CD4-positive, CD25-positive, alpha-beta regulatory T cell (primary cell): ENCODE measurements at regions not wholly inside any gene's neighbourhood (a gene's known extent, or its start where the extent isn't known, plus 50 kb on each side); places are given as distances from the start of the nearest gene placed in this dataset.
A peak's percentile ranks its signal among the peaks of the same experiment; 100 is the strongest.

Experiments
- ATAC-seq, 2 donors: fragments of 150-1000 bp; cut with Tn5 transposase; one replicate each; pipeline ENCODE4 v1.10.0; 2021; ENCODE audit warnings: low read depth in 2 of 2, moderate number of reproducible peaks in 2 of 2, moderate library complexity in 1 of 2
- DNase-seq, 3 donors: peaks; one replicate each; pipeline versions ENCODE4 v3.0.0 to v3.0.0-alpha.2; 2012 to 2022; ENCODE audit warnings: mixed read lengths in 1 of 3
- H3K27ac ChIP-seq: one replicate; pipeline ENCODE4 v1.7.0; 2013; ENCODE audit warnings: mild to moderate bottlenecking, low read length; ENCODE audit not compliant: insufficient read depth, poor library complexity, severe bottlenecking
- H3K27me3 ChIP-seq: one replicate; pipeline ENCODE4 v1.7.0; 2013; ENCODE audit warnings: low read length; ENCODE audit not compliant: control insufficient read depth, insufficient read depth
- H3K36me3 ChIP-seq: one replicate; pipeline ENCODE4 v1.7.0; 2013; ENCODE audit warnings: mild to moderate bottlenecking, low read length, moderate library complexity; ENCODE audit not compliant: control insufficient read depth, insufficient read depth
- H3K4me1 ChIP-seq: 2 replicates; pipeline ENCODE4 v1.7.0; 2013; ENCODE audit warnings: mild to moderate bottlenecking, low read length; ENCODE audit not compliant: insufficient read depth, control insufficient read depth, poor library complexity, severe bottlenecking
- H3K4me3 ChIP-seq: one replicate; pipeline ENCODE4 v1.7.0; 2013; ENCODE audit warnings: low read depth, mild to moderate bottlenecking, low read length, moderate library complexity
- H3K9me3 ChIP-seq, 2 experiments: 1 replicate in 1 of 2; 2 replicates in 1 of 2; pipeline ENCODE4 v1.7.0; 2013; ENCODE audit warnings: low read length in 2 of 2, mild to moderate bottlenecking in 1 of 2, moderate library complexity in 1 of 2; ENCODE audit not compliant: control insufficient read depth in 2 of 2
- H3K27ac Mint-ChIP-seq, 3 donors: one replicate each; pipeline ENCODE4 v1.8.0; 2020 to 2022; ENCODE audit warnings: mild to moderate bottlenecking in 3 of 3, mixed read lengths in 3 of 3, moderate library complexity in 2 of 3
- H3K27me3 Mint-ChIP-seq: one replicate; pipeline ENCODE4 v1.8.0; 2022; ENCODE audit warnings: mild to moderate bottlenecking, mixed read lengths
- H3K36me3 Mint-ChIP-seq: one replicate; pipeline ENCODE4 v1.8.0; 2020; ENCODE audit warnings: mixed read lengths
- H3K4me1 Mint-ChIP-seq, 4 donors: one replicate each; pipeline ENCODE4 v1.8.0; 2020 to 2022; ENCODE audit warnings: mixed read lengths in 4 of 4, mild to moderate bottlenecking in 1 of 4
- H3K4me3 Mint-ChIP-seq, 4 donors: one replicate each; pipeline ENCODE4 v1.8.0; 2020 to 2022; ENCODE audit warnings: mild to moderate bottlenecking in 4 of 4, mixed read lengths in 4 of 4, moderate library complexity in 3 of 4
- H3K9me3 Mint-ChIP-seq, 7 donors: one replicate each; pipeline ENCODE4 v1.8.0; 2020 to 2022; ENCODE audit warnings: mixed read lengths in 7 of 7, mild to moderate bottlenecking in 3 of 7, moderate library complexity in 2 of 7

- DNase-seq: no peak
- Histone ChIP-seq H3K27me3 (no peaks in the 10 kb centered on the region), H3K27ac (no peak overlapping the region), H3K9me3 (no peaks in the 10 kb centered on the region), H3K36me3 (no peaks in the 10 kb centered on the region), H3K4me1 (no peaks in the 10 kb centered on the region), H3K4me3 (no peak overlapping the region)
- Mint-ChIP-seq H3K36me3 (no peaks in the 10 kb centered on the region), H3K27ac (peak overlapping the region in 1 of 3 donors; percentile 52), H3K27me3 (no peaks in the 10 kb centered on the region), H3K4me1 (no peaks in the 10 kb centered on the region), H3K9me3 (peaks cover 0 to 30% (median 7%) of the 10 kb centered on the region in 7 donors), H3K4me3 (no peak overlapping the region)
- ATAC-seq: no peak
These were observed 1022.9 kb downstream of the LRFN5 start for GRCh38 chr14:42629553-42629952.

- no peak for DNase-seq
- Histone ChIP-seq H3K36me3 (no peaks in the 10 kb centered on the region), H3K27me3 (no peaks in the 10 kb centered on the region), H3K27ac (no peak overlapping the region), H3K4me3 (no peak overlapping the region), H3K4me1 (no peaks in the 10 kb centered on the region), H3K9me3 (peaks cover 0 to 3% of the 10 kb centered on the region in 2 experiments)
- Mint-ChIP-seq H3K27ac (no peak overlapping the region), H3K9me3 (peaks cover 0 to 26% (median 7%) of the 10 kb centered on the region in 7 donors), H3K4me1 (no peaks in the 10 kb centered on the region), H3K27me3 (no peaks in the 10 kb centered on the region), H3K36me3 (no peaks in the 10 kb centered on the region), H3K4me3 (no peak overlapping the region)
- ATAC-seq: no peak
These were observed 1021.9 kb downstream of the LRFN5 start for GRCh38 chr14:42628602-42629001.

GRCh38 chr14:42626986-42627385 lies 1020.3 kb downstream of the LRFN5 start:
- Histone ChIP-seq H3K27me3 (no peaks in the 10 kb centered on the region), H3K36me3 (no peaks in the 10 kb centered on the region), H3K27ac (no peak overlapping the region), H3K4me1 (no peaks in the 10 kb centered on the region), H3K4me3 (no peak overlapping the region), H3K9me3 (peaks cover 0 to 3% of the 10 kb centered on the region in 2 experiments)
- Mint-ChIP-seq H3K9me3 (peaks cover 0 to 19% (median 4%) of the 10 kb centered on the region in 7 donors), H3K4me3 (no peak overlapping the region), H3K4me1 (no peaks in the 10 kb centered on the region), H3K27me3 (no peaks in the 10 kb centered on the region), H3K36me3 (no peaks in the 10 kb centered on the region), H3K27ac (no peak overlapping the region)
- ATAC-seq (no peak), DNase-seq (no peak)

GRCh38 chr14:42624980-42625761 lies 1018.5 kb downstream of the LRFN5 start:
- no peak overlapping the region for H3K27ac Mint-ChIP-seq
- no peak for ATAC-seq

GRCh38 chr14:42617005-42617404 lies 1010.3 kb downstream of the LRFN5 start:
- Mint-ChIP-seq H3K36me3 (no peaks in the 10 kb centered on the region), H3K9me3 (peaks cover 7 to 31% (median 10%) of the 10 kb centered on the region in 7 donors), H3K4me1 (no peaks in the 10 kb centered on the region), H3K27me3 (no peaks in the 10 kb centered on the region), H3K27ac (no peak overlapping the region), H3K4me3 (peak overlapping the region in 1 of 4 donors; percentile 75)
- Histone ChIP-seq H3K27ac (no peak overlapping the region), H3K9me3 (peaks cover 1 to 5% of the 10 kb centered on the region in 2 experiments), H3K27me3 (no peaks in the 10 kb centered on the region), H3K4me1 (no peaks in the 10 kb centered on the region), H3K4me3 (no peak overlapping the region), H3K36me3 (no peaks in the 10 kb centered on the region)
- DNase-seq: no peak
- no peak for ATAC-seq

More at GRCh38 chr14:42624980-42625761, 1018.5 kb downstream of the LRFN5 start:
- Histone ChIP-seq H3K27me3 (no peaks in the 10 kb centered on the region), H3K9me3 (peaks cover 0 to 5% of the 10 kb centered on the region in 2 experiments), H3K4me3 (no peak overlapping the region), H3K36me3 (no peaks in the 10 kb centered on the region), H3K4me1 (no peaks in the 10 kb centered on the region), H3K27ac (no peak overlapping the region)
- Mint-ChIP-seq H3K36me3 (no peaks in the 10 kb centered on the region), H3K4me3 (no peak overlapping the region), H3K27me3 (no peaks in the 10 kb centered on the region), H3K9me3 (peaks cover 0 to 24% (median 5%) of the 10 kb centered on the region in 7 donors), H3K4me1 (no peaks in the 10 kb centered on the region)
- DNase-seq: no peak

- Mint-ChIP-seq H3K9me3 (peaks cover 0 to 19% (median 5%) of the 10 kb centered on the region in 7 donors), H3K27ac (no peak overlapping the region), H3K4me3 (no peak overlapping the region), H3K4me1 (no peaks in the 10 kb centered on the region), H3K27me3 (no peaks in the 10 kb centered on the region), H3K36me3 (no peaks in the 10 kb centered on the region)
- Histone ChIP-seq H3K9me3 (peaks cover 0 to 8% of the 10 kb centered on the region in 2 experiments), H3K4me3 (no peak overlapping the region), H3K27ac (no peak overlapping the region), H3K4me1 (no peaks in the 10 kb centered on the region), H3K36me3 (no peaks in the 10 kb centered on the region), H3K27me3 (no peaks in the 10 kb centered on the region)
- DNase-seq: no peak
- ATAC-seq: no peak
These were observed 1000.2 kb downstream of the LRFN5 start for GRCh38 chr14:42606839-42607238.

GRCh38 chr14:42602336-42602845 lies 995.7 kb downstream of the LRFN5 start:
- peaks cover 0 to 7% of the 10 kb centered on the region in 2 experiments for H3K9me3 ChIP-seq
- Mint-ChIP-seq H3K27ac (no peak overlapping the region), H3K36me3 (no peaks in the 10 kb centered on the region), H3K4me3 (no peak overlapping the region), H3K4me1 (no peaks in the 10 kb centered on the region), H3K27me3 (no peaks in the 10 kb centered on the region), H3K9me3 (peaks cover 0 to 21% (median 4%) of the 10 kb centered on the region in 7 donors)
- H3K27ac ChIP-seq: no peak overlapping the region
- ATAC-seq (no peak), DNase-seq (no peak)
- H3K27me3 ChIP-seq: no peaks in the 10 kb centered on the region
- H3K4me3 ChIP-seq: no peak overlapping the region
- no peaks in the 10 kb centered on the region for H3K4me1 ChIP-seq
- H3K36me3 ChIP-seq: no peaks in the 10 kb centered on the region

- DNase-seq: no peak
- Mint-ChIP-seq H3K27me3 (no peaks in the 10 kb centered on the region), H3K27ac (no peak overlapping the region), H3K4me3 (no peak overlapping the region), H3K9me3 (peaks cover 0 to 43% (median 9%) of the 10 kb centered on the region in 7 donors), H3K4me1 (no peaks in the 10 kb centered on the region), H3K36me3 (no peaks in the 10 kb centered on the region)
- H3K4me3 ChIP-seq: no peak overlapping the region
- H3K27me3 ChIP-seq: no peaks in the 10 kb centered on the region
- no peak for ATAC-seq
- H3K4me1 ChIP-seq: no peaks in the 10 kb centered on the region
- H3K36me3 ChIP-seq: no peaks in the 10 kb centered on the region
- H3K27ac ChIP-seq: no peak overlapping the region
- H3K9me3 ChIP-seq: peaks cover 2 to 27% of the 10 kb centered on the region in 2 experiments
These were observed 965.4 kb downstream of the LRFN5 start for GRCh38 chr14:42572032-42572431.
